AML-193 (cell line): ENCODE measurements at regions not wholly inside any gene's neighbourhood (a gene's known extent, or its start where the extent isn't known, plus 50 kb on each side); places are given as distances from the start of the nearest gene placed in this dataset.

ENCODE experiments used
- DNase-seq, 2 experiments: peaks; one replicate each; lab custom pipeline; 2025; lab: John Stamatoyannopoulos, UW

DNA sequence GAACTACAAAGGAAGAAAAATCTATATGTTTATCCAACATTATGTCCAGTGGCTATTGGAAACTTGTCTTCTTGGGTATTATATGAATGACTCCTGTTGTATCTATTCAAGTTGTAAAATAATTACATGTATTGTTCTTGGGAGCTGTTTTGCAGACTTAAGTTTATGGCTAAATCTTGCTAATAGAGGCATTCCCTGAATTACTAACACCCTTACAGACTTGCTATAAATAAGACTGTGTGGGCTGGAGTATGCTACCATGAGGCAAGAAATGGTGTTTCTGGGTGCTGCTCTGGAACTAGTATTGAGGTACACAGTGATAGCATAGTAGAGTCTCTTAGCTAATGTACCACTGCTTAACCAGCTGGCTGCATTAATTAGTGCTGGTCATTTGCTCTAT, 155.1 kb downstream of the HIPK3 start:
- DNase-seq = no peak

DNA sequence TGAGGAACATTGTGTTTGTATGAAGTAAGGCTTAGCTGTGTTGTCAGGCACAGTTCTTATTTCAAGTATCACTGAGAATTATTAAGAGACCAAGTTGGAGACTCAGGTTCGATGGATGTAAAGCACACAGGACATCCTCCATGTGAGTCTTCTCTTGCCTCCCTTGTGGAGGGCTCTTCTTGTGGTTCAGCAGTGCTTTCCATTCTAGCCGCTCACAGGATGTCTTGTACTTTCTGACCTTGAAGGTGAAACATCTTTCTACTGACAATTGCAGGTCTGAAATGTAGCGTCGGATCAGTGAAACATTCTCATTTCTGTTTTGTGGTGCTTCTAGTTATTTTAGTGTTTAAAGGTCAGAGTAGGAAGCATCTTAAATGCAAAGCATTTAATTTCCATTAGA, 154.6 kb downstream of the HIPK3 start:
- DNase-seq = no peak

DNA sequence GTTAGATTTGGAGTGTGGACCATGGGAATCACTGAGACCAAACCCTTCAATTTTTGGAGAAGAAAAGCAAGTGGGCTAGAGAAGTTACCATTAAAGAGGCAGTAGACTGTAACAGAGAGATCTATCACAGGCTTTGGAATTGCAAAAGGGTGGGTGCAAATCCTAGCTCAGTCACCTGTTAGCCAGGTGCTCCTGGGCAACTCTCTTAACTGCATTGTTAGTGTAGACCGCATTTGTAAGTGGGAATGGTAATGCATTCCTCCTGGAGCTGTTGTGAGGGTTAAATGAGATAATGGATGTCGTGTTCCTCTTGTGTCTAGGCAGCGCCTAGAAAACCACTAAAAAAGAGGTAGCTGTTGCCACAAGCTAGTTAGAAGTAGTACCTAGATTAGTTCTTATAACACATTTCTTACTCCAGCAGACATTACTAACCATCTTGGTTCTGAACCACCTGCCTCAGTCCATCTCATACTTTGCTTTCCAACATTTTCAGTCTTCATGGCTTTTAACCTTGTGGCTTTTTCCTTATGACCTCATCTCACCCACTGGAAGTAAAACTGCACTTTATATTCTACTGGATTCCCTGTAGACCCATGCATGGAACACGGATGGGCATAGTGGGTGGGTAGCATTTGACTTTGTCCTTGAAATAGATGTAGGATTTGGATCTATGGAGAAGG, 153.0 kb downstream of the HIPK3 start:
- no peak for DNase-seq
